Caco-2 (cell line): ENCODE measurements at regions not wholly inside any gene's neighbourhood (a gene's known extent, or its start where the extent isn't known, plus 50 kb on each side); places are given as distances from the start of the nearest gene placed in this dataset.

ENCODE experiments used
- BruUV-seq: library from RNA; stranded (reverse); fragments of 400-500 nt; replicated peaks from 2 replicates; lab custom pipeline; 2021; lab: Mats Ljungman, UMichigan
- CTCF ChIA-PET: fragments of 300-600 bp; sonication (Branson Sonifier 250); formaldehyde crosslinking; loops from one replicate; lab custom pipeline; 2022; ENCODE audit warnings: antibody characterized with exemption; lab: Charles Lee
- POLR2A ChIA-PET: fragments of 300-600 bp; sonication (Branson Sonifier 250); formaldehyde crosslinking; loops from one replicate; lab custom pipeline; 2022; ENCODE audit warnings: antibody characterized with exemption; lab: Charles Lee
- DNase-seq, 2 experiments: peaks; one replicate each; pipeline versions ENCODE4 v3.0.0 to v3.0.0-alpha.2; 2020 to 2022
- H3K27me3 ChIP-seq: replicated peaks from 2 replicates; pipeline ENCODE4 v1.6.0; 2011; ENCODE audit warnings: low read length; ENCODE audit not compliant: control insufficient read depth, insufficient read depth
- H3K36me3 ChIP-seq: 2 replicates; pipeline ENCODE4 v1.5.1; 2011; ENCODE audit warnings: low read length; ENCODE audit not compliant: control insufficient read depth, insufficient read depth
- H3K4me1 ChIP-seq: fragments of 250-450 bp; sonication (Bioruptor Pico); 2 replicates; pipeline ENCODE4 v1.5.1; 2020; ENCODE audit warnings: mild to moderate bottlenecking
- H3K4me3 ChIP-seq: 2 replicates; pipeline ENCODE4 v1.5.1; 2011; ENCODE audit warnings: low read depth, mild to moderate bottlenecking, control low read depth, low read length
- H3K9me3 ChIP-seq: fragments of 250-450 bp; sonication (Bioruptor Pico); 2 replicates; pipeline ENCODE4 v1.5.1; 2020; ENCODE audit warnings: mild to moderate bottlenecking, moderate library complexity
- H3K27ac Mint-ChIP-seq: one replicate; pipeline ENCODE4 v1.8.0; 2022; ENCODE audit warnings: mixed read lengths; ENCODE audit not compliant: unreplicated experiment
- H3K27me3 Mint-ChIP-seq: one replicate; pipeline ENCODE4 v1.8.0; 2022; ENCODE audit warnings: mixed read lengths; ENCODE audit not compliant: insufficient read depth, unreplicated experiment
- H3K36me3 Mint-ChIP-seq: one replicate; pipeline ENCODE4 v1.8.0; 2022; ENCODE audit warnings: mild to moderate bottlenecking, mixed read lengths; ENCODE audit not compliant: insufficient read depth, unreplicated experiment
- H3K4me1 Mint-ChIP-seq: one replicate; pipeline ENCODE4 v1.8.0; 2022; ENCODE audit warnings: low read depth, mixed read lengths; ENCODE audit not compliant: unreplicated experiment
- H3K4me3 Mint-ChIP-seq: one replicate; pipeline ENCODE4 v1.8.0; 2022; ENCODE audit warnings: mild to moderate bottlenecking, moderate library complexity, mixed read lengths; ENCODE audit not compliant: unreplicated experiment
- H3K9me3 Mint-ChIP-seq: one replicate; pipeline ENCODE4 v1.8.0; 2022; ENCODE audit warnings: mixed read lengths; ENCODE audit not compliant: unreplicated experiment
- CTCF ChIP-seq, 2 experiments: fragments of 200-600 bp in 1 of 2; IDR thresholded peaks; 1 replicate in 1 of 2; 2 replicates in 1 of 2; pipeline versions ENCODE4 v1.5.1 to v1.8.0; 2011 to 2022; ENCODE audit warnings: antibody characterized with exemption in 1 of 2, control low read depth in 1 of 2, inconsistent platforms in 1 of 2, low read depth in 1 of 2, low read length in 1 of 2, mild to moderate bottlenecking in 1 of 2, moderate library complexity in 1 of 2; ENCODE audit not compliant: insufficient read depth in 1 of 2, severe bottlenecking in 1 of 2, unreplicated experiment in 1 of 2
- intact Hi-C: fragments of 100-400 bp; cut with micrococcal nuclease; formaldehyde crosslinking; loops from one replicate; pipeline ENCODE4 v1.10.0; 2022; ENCODE audit not compliant: unreplicated experiment

- intact Hi-C loops: no loop called here
- H3K9me3 ChIP-seq: no peaks in the 10 kb centered on the region
- no peaks in the 10 kb centered on the region for H3K27me3 Mint-ChIP-seq
- H3K27me3 ChIP-seq: no peaks in the 10 kb centered on the region
- DNase-seq: no peak
- ChIA-PET POLR2A (no interaction called here), CTCF (no interaction called here)
- H3K4me1 Mint-ChIP-seq: peaks cover 11% of the 10 kb centered on the region
- H3K9me3 Mint-ChIP-seq: no peaks in the 10 kb centered on the region
- BruUV-seq: no TSS peak
- no peaks in the 10 kb centered on the region for H3K36me3 ChIP-seq
- no peak overlapping the region for H3K4me3 Mint-ChIP-seq
- peaks cover 9% of the 10 kb centered on the region; the same call in 1 of the 2 replicates for H3K4me1 ChIP-seq
- no peak overlapping the region for H3K4me3 ChIP-seq
- no peak for TF ChIP-seq CTCF (IDR thresholded peaks at IDR 0.05; ENCODE audit: insufficient read depth in 1 of 2, low read depth in 1 of 2, low read length in 1 of 2, severe bottlenecking in 1 of 2, unreplicated experiment in 1 of 2)
- no peak overlapping the region for H3K27ac Mint-ChIP-seq
- no peaks in the 10 kb centered on the region for H3K36me3 Mint-ChIP-seq
Observed at GRCh38 chr9:107221321-107221720, 61.8 kb upstream of the RAD23B start.

DNA sequence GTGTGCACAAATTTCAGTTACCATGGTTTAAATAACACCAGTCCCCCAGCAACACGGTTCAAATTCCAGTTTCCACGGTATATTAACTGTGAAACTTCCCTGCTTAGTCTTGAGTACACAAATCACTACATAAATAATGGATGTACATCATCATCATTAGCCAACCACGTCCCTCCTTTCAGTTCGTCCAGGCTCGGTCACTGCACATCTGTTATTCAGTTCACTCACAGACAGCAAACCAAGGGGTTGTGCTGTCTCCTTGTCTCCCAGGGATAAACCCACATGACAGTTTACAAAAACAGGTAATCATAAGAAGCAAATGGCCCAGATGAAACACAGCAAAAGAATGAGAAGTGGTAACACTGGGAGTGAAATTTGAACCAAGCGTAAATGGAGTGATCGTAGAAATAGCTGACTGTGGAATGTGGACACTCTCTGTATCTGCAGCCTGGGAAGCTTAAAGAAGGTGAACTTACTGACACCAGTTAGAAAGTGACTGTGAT, 61.0 kb upstream of the RAD23B start:
- Histone ChIP-seq H3K9me3 (no peaks in the 10 kb centered on the region), H3K27me3 (no peaks in the 10 kb centered on the region), H3K36me3 (no peaks in the 10 kb centered on the region), H3K4me1 (peaks cover 9% of the 10 kb centered on the region; the same call in 1 of the 2 replicates), H3K4me3 (0 out of 2 replicates have a peak overlapping the region, but pooled peaks have one; percentile 4)
- Mint-ChIP-seq H3K27me3 (no peaks in the 10 kb centered on the region), H3K4me1 (peaks cover 11% of the 10 kb centered on the region), H3K9me3 (no peaks in the 10 kb centered on the region), H3K4me3 (peak overlapping the region; percentile 55), H3K27ac (peak overlapping the region; percentile 10), H3K36me3 (no peaks in the 10 kb centered on the region)
- peak; percentile 28 to 45 for DNase-seq
- TF ChIP-seq CTCF (IDR thresholded peaks at IDR 0.05; ENCODE audit: insufficient read depth in 1 of 2, low read depth in 1 of 2, low read length in 1 of 2, severe bottlenecking in 1 of 2, unreplicated experiment in 1 of 2): no peak
- intact Hi-C loops: no loop called here
- BruUV-seq: no TSS peak
- ChIA-PET POLR2A (interaction anchor here (0.7 kb wide), 1 partner anchor 146 kb away, joined by 3 read pairs; no protein-coding TSS in a partner anchor), CTCF (interaction anchor here (0.7 to 1.4 kb wide), 4 partner anchors 50 to 119 kb away, joined by 4 to 6 read pairs (median 5); no protein-coding TSS in a partner anchor)

DNA sequence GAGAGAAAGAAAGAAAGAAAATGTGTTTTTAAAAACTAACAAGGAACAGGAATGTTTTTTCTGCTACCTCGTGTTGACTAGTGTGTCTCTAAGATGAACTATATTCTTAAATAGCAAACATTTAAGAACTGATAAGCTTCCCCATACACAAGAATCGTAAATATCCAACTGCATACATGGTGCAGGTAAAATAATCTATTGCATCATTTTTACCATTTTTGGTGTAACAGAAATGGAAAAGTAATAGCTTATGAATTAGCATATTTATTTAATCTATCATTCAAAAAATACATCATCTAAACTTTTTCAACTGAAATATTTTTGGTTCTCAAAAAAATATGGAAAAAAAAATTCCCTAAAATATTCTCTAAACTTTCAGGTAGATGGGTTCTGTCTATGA, 59.7 kb upstream of the RAD23B start:
- no peaks in the 10 kb centered on the region for H3K36me3 ChIP-seq
- no peak overlapping the region for H3K27ac Mint-ChIP-seq
- TF ChIP-seq CTCF (IDR thresholded peaks at IDR 0.05; ENCODE audit: insufficient read depth in 1 of 2, low read depth in 1 of 2, low read length in 1 of 2, severe bottlenecking in 1 of 2, unreplicated experiment in 1 of 2): no peak
- POLR2A ChIA-PET: no interaction called here
- H3K27me3 ChIP-seq: no peaks in the 10 kb centered on the region
- H3K27me3 Mint-ChIP-seq: no peaks in the 10 kb centered on the region
- CTCF ChIA-PET: no interaction called here
- DNase-seq: no peak
- peaks cover 17% of the 10 kb centered on the region for H3K4me1 ChIP-seq
- H3K4me1 Mint-ChIP-seq: peaks cover 21% of the 10 kb centered on the region
- H3K36me3 Mint-ChIP-seq: no peaks in the 10 kb centered on the region
- no TSS peak for BruUV-seq
- H3K9me3 Mint-ChIP-seq: no peaks in the 10 kb centered on the region
- intact Hi-C loops: no loop called here
- no peak overlapping the region for H3K4me3 Mint-ChIP-seq
- H3K9me3 ChIP-seq: no peaks in the 10 kb centered on the region
- H3K4me3 ChIP-seq: no peak overlapping the region
